ENCODE measurements at regions not wholly inside any gene's neighbourhood (a gene's known extent, or its start where the extent isn't known, plus 50 kb on each side); places are given as distances from the start of the nearest gene placed in this dataset.

- TF ChIP-seq ZGPAT (CRISPR knock-in tag; IDR thresholded peaks at IDR 0.05) (no peak), ZNF780A (CRISPR knock-in tag; IDR thresholded peaks at IDR 0.05) (no peak), CEBPG (CRISPR knock-in tag; IDR thresholded peaks at IDR 0.05) (no peak), ZFP62 (CRISPR knock-in tag; IDR thresholded peaks at IDR 0.05) (no peak), PHF5A (CRISPR knock-in tag; IDR thresholded peaks at IDR 0.05; ENCODE audit: low read depth, unreplicated experiment) (no peak), ARNT (IDR thresholded peaks at IDR 0.05) (no peak)
Observed at GRCh38 chr12:124157406-124157805, 137.5 kb upstream of the RFLNA start (continued).

- ATAC-seq (no peak), FAIRE-seq (no peak), DNase-seq (ENCODE audit: low spot score) (no peak)
- in situ Hi-C loops (cut with HindIII; ENCODE audit: extremely low pct_ligation_motif_present, low pct_unique_long_range_greater_than_20kb): no loop called here
- no TSS peak for BruUV-seq (replicated peaks)
- H2AFZ ChIP-seq (ENCODE audit: low read length): no peak overlapping the region
- intact Hi-C loops (cut with micrococcal nuclease; ENCODE audit: unreplicated experiment): no loop called here
- peaks cover 14% of the 10 kb centered on the region; the same call in 1 of the 2 replicates for H3K4me1 ChIP-seq (ENCODE audit: insufficient read depth, low read length)
- no peak overlapping the region for H3K9ac ChIP-seq (ENCODE audit: insufficient read depth, low read depth, low read length)
- H3K4me2 ChIP-seq (ENCODE audit: low read depth, low read length): no peak overlapping the region
- peaks cover 1 to 6% of the 10 kb centered on the region in 2 experiments; a peak in 2 of 5 replicates for H3K27me3 ChIP-seq (ENCODE audit: control insufficient read depth in 1 of 2, insufficient read depth in 2 of 2, low read length in 2 of 2)
- TF ChIP-seq ZNF687 (CRISPR knock-in tag; IDR thresholded peaks at IDR 0.05): peak; percentile 23; the same call in 1 of the 2 replicates
- no peak for TF ChIP-seq E2F1 (CRISPR knock-in tag; IDR thresholded peaks at IDR 0.05)
- H4K20me1 ChIP-seq (ENCODE audit: insufficient read depth, low read length): no peaks in the 10 kb centered on the region
- WGBS (ENCODE audit: low lambda C conversion rate): 10% methylated on average over 9 of the region's 9 CpGs
- ChIA-PET CTCF (ENCODE audit: low intra/inter-chr PET ratio, low total read pairs) (no interaction called here), POLR2A (no interaction called here)
- H3K27ac ChIP-seq (ENCODE audit: extremely low read length, insufficient read depth, low read length): no peak overlapping the region
- no peaks in the 10 kb centered on the region for H3K79me2 ChIP-seq (ENCODE audit: insufficient read depth, low read length)
- H3K36me3 ChIP-seq (replicated peaks in 1 of 2; ENCODE audit: control insufficient read depth in 1 of 2, insufficient read depth in 2 of 2, low read length in 2 of 2): no peaks in the 10 kb centered on the region
- peaks cover 6% of the 10 kb centered on the region; the same call in 1 of the 2 replicates for H3K9me3 ChIP-seq (ENCODE audit: low read length)
- no peak overlapping the region for H3K4me3 ChIP-seq (replicated peaks in 1 of 3; ENCODE audit: insufficient read depth in 1 of 3, low read depth in 2 of 3, low read length in 3 of 3)
Observed at GRCh38 chr12:124159655-124160054, 135.2 kb upstream of the RFLNA start.
